Stimulated activated naive CD4-positive, alpha-beta T cell treated with Interleukin-2 at 50 U/mL for 16 hours (primary cell): ENCODE measurements at regions not wholly inside any gene's neighbourhood (a gene's known extent, or its start where the extent isn't known, plus 50 kb on each side); places are given as distances from the start of the nearest gene placed in this dataset.

ENCODE experiments used
- DNase-seq: peaks from one replicate; lab custom pipeline; 2025; lab: John Stamatoyannopoulos, UW

- no peak for DNase-seq
Observed at GRCh38 chr2:180208841-180209240, 201.7 kb upstream of the CWC22 start.

- DNase-seq: no peak
Observed at GRCh38 chr2:180205621-180206235, 198.6 kb upstream of the CWC22 start.

GRCh38 chr2:180203972-180204371 lies 196.9 kb upstream of the CWC22 start:
- no peak for DNase-seq

GRCh38 chr2:180202467-180202951 lies 195.4 kb upstream of the CWC22 start:
- DNase-seq: no peak

- DNase-seq: no peak
Observed at GRCh38 chr2:180196419-180196977, 189.4 kb upstream of the CWC22 start.

GRCh38 chr2:180195847-180196246 lies 188.8 kb upstream of the CWC22 start:
- no peak for DNase-seq

- no peak for DNase-seq
Observed at GRCh38 chr2:180191432-180192124, 184.5 kb upstream of the CWC22 start.

GRCh38 chr2:180190851-180191250 lies 183.8 kb upstream of the CWC22 start:
- DNase-seq: no peak

GRCh38 chr2:180187611-180188010 lies 180.5 kb upstream of the CWC22 start:
- DNase-seq: no peak

GRCh38 chr2:180184506-180184905 lies 177.4 kb upstream of the CWC22 start:
- no peak for DNase-seq

GRCh38 chr2:180180511-180180910 lies 173.4 kb upstream of the CWC22 start:
- no peak for DNase-seq

GRCh38 chr2:180177534-180177933 lies 170.4 kb upstream of the CWC22 start:
- no peak for DNase-seq

- DNase-seq: no peak
Observed at GRCh38 chr2:180175736-180176135, 168.6 kb upstream of the CWC22 start.

- DNase-seq: no peak
Observed at GRCh38 chr2:180174580-180174979, 167.5 kb upstream of the CWC22 start.

GRCh38 chr2:180169474-180169873 lies 162.4 kb upstream of the CWC22 start:
- DNase-seq: no peak

- DNase-seq: no peak
Observed at GRCh38 chr2:180161415-180161814, 154.3 kb upstream of the CWC22 start.

- DNase-seq: no peak
Observed at GRCh38 chr2:180159921-180160320, 152.8 kb upstream of the CWC22 start.

- DNase-seq: no peak
Observed at GRCh38 chr2:180158961-180159360, 151.9 kb upstream of the CWC22 start.

GRCh38 chr2:180156651-180157050 lies 149.6 kb upstream of the CWC22 start:
- no peak for DNase-seq

GRCh38 chr2:180150606-180151005 lies 143.5 kb upstream of the CWC22 start:
- DNase-seq: no peak

GRCh38 chr2:180146541-180146940 lies 139.4 kb upstream of the CWC22 start:
- DNase-seq: no peak

- DNase-seq: no peak
Observed at GRCh38 chr2:180146114-180146513, 139.0 kb upstream of the CWC22 start.

GRCh38 chr2:180145163-180145562 lies 138.1 kb upstream of the CWC22 start:
- DNase-seq: no peak
